Pancreas (tissue), 10 donors: ENCODE measurements at regions not wholly inside any gene's neighbourhood (a gene's known extent, or its start where the extent isn't known, plus 50 kb on each side); places are given as distances from the start of the nearest gene placed in this dataset.

Experiments used
- ATAC-seq, 4 donors: fragments of 200-7000 bp; cut with Tn5 transposase; one replicate each; pipeline versions ENCODE4 v1.8.0 to v1.9.1; 2020; ENCODE audit warnings: mild to moderate bottlenecking in 4 of 4, moderate library complexity in 4 of 4
- DNase-seq, 6 donors: peaks; one replicate each; pipeline ENCODE4 v3.0.0-alpha.2; 2020
- FAIRE-seq: peaks from 2 replicates; lab custom pipeline; 2012; peaks lifted over from hg19 to GRCh38; lab: Jason Lieb, UNC
- H3K27ac ChIP-seq, 4 donors: fragments of 200-600 bp; sonication (generic); 1 replicate in 3 of 4; 2 replicates in 1 of 4; pipeline versions ENCODE4 v1.5.0 to v1.8.0; 2020
- H3K27me3 ChIP-seq, 4 donors: fragments of 200-600 bp; one replicate each; pipeline ENCODE4 v1.8.0; 2021
- H3K36me3 ChIP-seq, 3 donors: fragments of 200-600 bp; sonication (generic) in 1 of 3; one replicate each; pipeline versions ENCODE4 v1.5.0 to v1.8.0; 2020 to 2021
- H3K4me1 ChIP-seq, 3 donors: fragments of 200-600 bp; one replicate each; pipeline ENCODE4 v1.8.0; 2021
- H3K4me3 ChIP-seq, 4 donors: fragments of 200-600 bp; sonication (generic) in 2 of 4; one replicate each; pipeline versions ENCODE4 v1.5.0 to v1.8.0; 2020 to 2021
- H3K9me3 ChIP-seq, 4 donors: fragments of 200-600 bp; one replicate each; pipeline ENCODE4 v1.8.0; 2021
- CTCF ChIP-seq, 4 donors: fragments of 200-600 bp; sonication (generic) in 3 of 4; IDR thresholded peaks; one replicate each; pipeline versions ENCODE4 v1.5.0 to v1.8.0; 2021; ENCODE audit warnings: antibody characterized with exemption in 4 of 4
- WGBS, 2 donors: extraction: QIAGEN DNeasy Blood & Tissue Kit; methylation state at CpG; one replicate each; pipeline ENCODE4 v1.1.7; 2013; 5-methylcytosine and 5-hydroxymethylcytosine counted together
- intact Hi-C, 3 donors: fragments of 100-400 bp; cut with DNase I; formaldehyde crosslinking; loops; one replicate each; pipeline versions ENCODE4 v1.11.1 to v1.14.2; 2022
- donor health status: healthy with polysubstance abuse.
- donor health status: DM: no; HTN: no; CAD: no; lungs with moderate emphysema.
- donor health status: DM: no; HTN: no; CAD: no.
- donor health status: control.
- donor health status: control.
- donor health status: Bipolar disorder and iron deficiency.
- donor health status: DM: yes; HTN: yes; CAD: no.
- donor health status: DM: no; HTN: no; CAD: no.
- donor health status: DM: no; HTN: no; CAD: no.
- donor health status: DM: yes; HTN: yes; CAD: no.

DNA sequence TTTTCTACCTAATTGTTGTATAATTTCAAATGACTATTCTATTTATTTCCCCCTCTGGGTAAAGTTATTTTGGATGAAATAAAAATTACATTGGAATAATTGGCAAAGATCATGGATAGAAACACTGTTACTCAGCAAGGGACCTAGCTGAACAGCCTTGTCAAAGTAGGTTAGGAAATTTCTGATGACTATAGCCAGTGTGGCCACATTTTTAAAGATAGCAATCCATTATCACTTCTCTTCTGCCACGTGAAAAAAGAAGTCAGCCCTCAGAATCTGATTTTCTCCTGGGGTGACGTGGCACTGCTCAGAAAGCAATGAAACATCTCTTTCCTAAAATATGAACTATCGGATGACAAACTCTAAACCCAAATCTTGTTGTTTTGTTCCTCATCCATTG is 784.2 kb upstream of the RIOK2 start:
- ATAC-seq = no peak
- intact Hi-C loops = no loop called here
- no peaks in the 10 kb centered on the region for H3K36me3 ChIP-seq
- FAIRE-seq = no peak
- H3K27me3 ChIP-seq = no peaks in the 10 kb centered on the region
- DNase-seq = no peak
- H3K9me3 ChIP-seq = no peaks in the 10 kb centered on the region
- H3K4me1 ChIP-seq = no peaks in the 10 kb centered on the region
- no peak overlapping the region for H3K4me3 ChIP-seq
- TF ChIP-seq CTCF (IDR thresholded peaks at IDR 0.05) = no peak
- WGBS, 2 donors = 58 to 60% methylated on average over 3 of the region's 3 CpGs
- no peak overlapping the region for H3K27ac ChIP-seq

GRCh38 chr5:97968346-97968745 is 785.3 kb upstream of the RIOK2 start:
- Histone ChIP-seq H3K4me3 (no peak overlapping the region), H3K4me1 (no peaks in the 10 kb centered on the region), H3K27ac (no peak overlapping the region), H3K36me3 (no peaks in the 10 kb centered on the region), H3K9me3 (no peaks in the 10 kb centered on the region), H3K27me3 (no peaks in the 10 kb centered on the region)
- DNase-seq = no peak
- no peak for TF ChIP-seq CTCF (IDR thresholded peaks at IDR 0.05)
- ATAC-seq = no peak
- no peak for FAIRE-seq
- 85 to 91% methylated on average over 2 of the region's 2 CpGs for WGBS, 2 donors
- intact Hi-C loops = no loop called here

DNA sequence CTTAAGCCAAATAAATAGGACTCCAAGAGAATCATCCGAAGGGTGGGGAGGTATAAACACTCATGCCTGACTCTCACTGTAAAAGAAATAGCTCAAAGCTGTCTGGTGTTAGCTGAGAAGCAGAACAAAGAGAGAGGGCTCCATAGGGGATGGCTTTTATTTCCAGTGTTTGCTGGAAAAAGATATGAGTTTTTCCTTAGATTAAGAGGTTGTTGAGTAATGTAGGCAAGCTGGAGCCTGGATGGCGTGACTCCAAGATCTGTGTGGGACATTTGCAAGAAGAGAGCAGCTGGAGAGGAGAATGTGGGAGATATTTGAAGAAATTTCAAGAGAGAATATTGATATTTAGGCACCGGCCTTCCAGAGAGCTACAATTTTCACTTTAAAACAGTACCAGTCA is 793.7 kb upstream of the RGMB start:
- DNase-seq = peak in 3 of 6 donors; percentile 11 to 27 (median 20)
- Histone ChIP-seq H3K4me3 (no peak overlapping the region), H3K27ac (no peak overlapping the region), H3K27me3 (no peaks in the 10 kb centered on the region), H3K4me1 (no peaks in the 10 kb centered on the region), H3K36me3 (no peaks in the 10 kb centered on the region), H3K9me3 (no peaks in the 10 kb centered on the region)
- ATAC-seq = peak in 1 of 4 donors; percentile 30
- no peak for FAIRE-seq
- intact Hi-C loops = no loop called here
- 46 to 49% methylated on average over 3 of the region's 3 CpGs for WGBS, 2 donors
- TF ChIP-seq CTCF (IDR thresholded peaks at IDR 0.05) = no peak

DNA sequence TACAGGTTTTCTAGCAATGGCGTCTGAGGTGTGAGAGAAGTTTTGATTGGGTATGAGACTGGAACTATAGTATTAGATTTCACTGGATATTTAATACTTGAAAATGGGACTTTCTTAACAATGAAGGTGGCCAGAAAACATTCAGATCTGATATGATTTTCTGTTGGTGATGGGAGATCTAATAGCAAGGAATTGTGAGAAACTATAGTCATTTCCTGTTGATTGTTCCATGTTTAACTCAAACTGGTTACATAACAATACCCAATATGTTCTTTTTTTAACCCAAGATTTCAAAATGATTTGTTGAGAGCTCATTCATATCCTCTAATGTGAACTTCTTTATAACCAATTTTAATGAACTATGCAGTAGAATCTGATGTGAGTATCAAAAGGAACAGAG is 793.2 kb upstream of the RGMB start:
- no peak for FAIRE-seq

GRCh38 chr5:97986069-97986468 is 787.4 kb upstream of the RGMB start:
- no peak for TF ChIP-seq CTCF (IDR thresholded peaks at IDR 0.05)
- no peaks in the 10 kb centered on the region for H3K9me3 ChIP-seq
- no peak for FAIRE-seq
- 68 to 74% methylated on average over 4 of the region's 4 CpGs for WGBS, 2 donors
- H3K36me3 ChIP-seq = no peaks in the 10 kb centered on the region
- no peaks in the 10 kb centered on the region for H3K27me3 ChIP-seq
- no peak for DNase-seq
- no peak overlapping the region for H3K4me3 ChIP-seq
- no peak for ATAC-seq
- intact Hi-C loops = no loop called here
- H3K27ac ChIP-seq = no peak overlapping the region
- no peaks in the 10 kb centered on the region for H3K4me1 ChIP-seq

More for the DNA sequence above, 793.2 kb upstream of the RGMB start:
- no peaks in the 10 kb centered on the region for H3K9me3 ChIP-seq
- H3K4me3 ChIP-seq = no peak overlapping the region
- no peaks in the 10 kb centered on the region for H3K36me3 ChIP-seq
- whole genome bisulfite sequencing, 2 donors = 64 to 74% methylated on average over 1 of the region's 1 CpG
- ATAC-seq (no peak), DNase-seq (no peak)
- no peak for TF ChIP-seq CTCF (IDR thresholded peaks at IDR 0.05)
- no peaks in the 10 kb centered on the region for H3K4me1 ChIP-seq
- intact Hi-C loops = no loop called here
- no peak overlapping the region for H3K27ac ChIP-seq
- no peaks in the 10 kb centered on the region for H3K27me3 ChIP-seq
